B cell (primary cell): ENCODE measurements at regions not wholly inside any gene's neighbourhood (a gene's known extent, or its start where the extent isn't known, plus 50 kb on each side); places are given as distances from the start of the nearest gene placed in this dataset.
"Not testable (repeated sequence)": the region's sequence is repeated elsewhere in the genome, so short reads cannot be mapped to it uniquely, and the experiment has no call there.

Experiments used
- ATAC-seq: fragments of 200-7000 bp; cut with Tn5 transposase; one replicate; pipeline ENCODE4 v1.10.0; 2021; ENCODE audit warnings: low read depth, mild to moderate bottlenecking, moderate number of reproducible peaks, moderate library complexity
- CTCF ChIA-PET: fragments of 350-600 bp; sonication (Branson Sonifier 250); formaldehyde crosslinking; loops from one replicate; lab custom pipeline; 2021; ENCODE audit warnings: antibody characterized with exemption, inconsistent platforms; lab: Charles Lee
- POLR2A ChIA-PET: fragments of 350-600 bp; sonication (Branson Sonifier 250); formaldehyde crosslinking; loops from one replicate; lab custom pipeline; 2021; ENCODE audit warnings: antibody characterized with exemption; lab: Charles Lee
- DNase-seq: peaks from one replicate; pipeline ENCODE4 v3.0.0; 2013
- H2AFZ ChIP-seq: 2 replicates; pipeline ENCODE4 v1.6.1; 2012; ENCODE audit warnings: mild to moderate bottlenecking, low read depth, low read length; ENCODE audit not compliant: insufficient read depth, poor library complexity, severe bottlenecking
- H3K27ac ChIP-seq, 2 donors: 1 replicate in 1 of 2; 2 replicates in 1 of 2; pipeline ENCODE4 v1.5.1; 2012 to 2013; ENCODE audit warnings: low read length in 2 of 2, mild to moderate bottlenecking in 2 of 2, moderate library complexity in 1 of 2
- H3K27me3 ChIP-seq, 4 experiments: fragments of 200-600 bp in 1 of 4; sonication (generic) in 1 of 4; replicated peaks in 1 of 4; 1 replicate in 2 of 4; 2 replicates in 2 of 4; pipeline versions ENCODE4 v1.6.1 to v1.7.0; 2013 to 2016; ENCODE audit warnings: low read length in 3 of 4, mild to moderate bottlenecking in 2 of 4, mixed read lengths in 1 of 4, moderate library complexity in 1 of 4; ENCODE audit not compliant: insufficient read depth in 4 of 4, control insufficient read depth in 3 of 4; ENCODE audit errors: control extremely low read depth in 1 of 4
- H3K36me3 ChIP-seq, 2 experiments: replicated peaks in 1 of 2; 1 replicate in 1 of 2; 2 replicates in 1 of 2; pipeline versions ENCODE4 v1.6.1 to v1.7.1; 2013; ENCODE audit warnings: low read length in 1 of 2; ENCODE audit not compliant: insufficient read depth in 2 of 2, control insufficient read depth in 1 of 2; ENCODE audit errors: control extremely low read depth in 1 of 2, extremely low read depth in 1 of 2
- H3K4me1 ChIP-seq, 2 donors: fragments of 200-600 bp in 1 of 2; sonication (generic) in 1 of 2; 1 replicate in 1 of 2; 2 replicates in 1 of 2; pipeline versions ENCODE4 v1.5.1 to v1.6.1; 2013 to 2017; ENCODE audit warnings: low read length in 2 of 2; ENCODE audit not compliant: control insufficient read depth in 2 of 2, insufficient read depth in 2 of 2
- H3K4me2 ChIP-seq: replicated peaks from 2 replicates; pipeline ENCODE3; 2012; ENCODE audit warnings: mild to moderate bottlenecking, low read depth, low read length; ENCODE audit not compliant: poor library complexity, severe bottlenecking
- H3K4me3 ChIP-seq, 5 experiments: fragments of 200-600 bp in 1 of 5; sonication (generic) in 1 of 5; 1 replicate in 3 of 5; 2 replicates in 2 of 5; pipeline versions ENCODE4 v1.5.1 to v1.7.0; 2011 to 2016; ENCODE audit warnings: low read length in 4 of 5, mild to moderate bottlenecking in 4 of 5, low read depth in 2 of 5, control low read depth in 1 of 5, moderate library complexity in 1 of 5; ENCODE audit not compliant: insufficient read depth in 1 of 5; ENCODE audit errors: control extremely low read depth in 1 of 5, extremely low read depth in 1 of 5
- H3K79me2 ChIP-seq: fragments of 200-600 bp; sonication (generic); one replicate; pipeline ENCODE4 v1.6.0; 2016; ENCODE audit warnings: low read length; ENCODE audit not compliant: control insufficient read depth, insufficient read depth
- H3K9ac ChIP-seq: fragments of 200-600 bp; sonication (generic); 2 replicates; pipeline ENCODE4 v1.6.1; 2017; ENCODE audit warnings: mild to moderate bottlenecking, low read length, moderate library complexity
- H3K9me3 ChIP-seq, 3 donors: one replicate each; pipeline versions ENCODE4 v1.6.1 to v1.7.1; 2013; ENCODE audit warnings: low read length in 2 of 3; ENCODE audit not compliant: control insufficient read depth in 2 of 3, insufficient read depth in 1 of 3; ENCODE audit errors: control extremely low read depth in 1 of 3
- H4K20me1 ChIP-seq: 2 replicates; pipeline ENCODE4 v1.6.0; 2012; ENCODE audit warnings: mild to moderate bottlenecking, low read length; ENCODE audit not compliant: insufficient read depth, control insufficient read depth, poor library complexity, severe bottlenecking
- H3K27ac Mint-ChIP-seq: one replicate; pipeline ENCODE4 v1.8.0; 2021; ENCODE audit warnings: mixed read lengths
- H3K27me3 Mint-ChIP-seq: one replicate; pipeline ENCODE4 v1.8.0; 2021; ENCODE audit warnings: mixed read lengths
- H3K4me1 Mint-ChIP-seq: one replicate; pipeline ENCODE4 v1.8.0; 2021; ENCODE audit warnings: mixed read lengths
- H3K4me3 Mint-ChIP-seq: one replicate; pipeline ENCODE4 v1.8.0; 2021; ENCODE audit warnings: mixed read lengths
- H3K9me3 Mint-ChIP-seq: one replicate; pipeline ENCODE4 v1.8.0; 2022; ENCODE audit warnings: mixed read lengths; ENCODE audit not compliant: insufficient read depth
- WGBS: methylation state at CpG from one replicate; pipeline ENCODE4 v1.1.5; 2013; ENCODE audit warnings: missing lambda C conversion rate; ENCODE audit not compliant: insufficient coverage; 5-methylcytosine and 5-hydroxymethylcytosine counted together
- intact Hi-C: fragments of 100-400 bp; cut with micrococcal nuclease; formaldehyde crosslinking; loops from one replicate; pipeline ENCODE4 v1.10.0; 2022

DNA sequence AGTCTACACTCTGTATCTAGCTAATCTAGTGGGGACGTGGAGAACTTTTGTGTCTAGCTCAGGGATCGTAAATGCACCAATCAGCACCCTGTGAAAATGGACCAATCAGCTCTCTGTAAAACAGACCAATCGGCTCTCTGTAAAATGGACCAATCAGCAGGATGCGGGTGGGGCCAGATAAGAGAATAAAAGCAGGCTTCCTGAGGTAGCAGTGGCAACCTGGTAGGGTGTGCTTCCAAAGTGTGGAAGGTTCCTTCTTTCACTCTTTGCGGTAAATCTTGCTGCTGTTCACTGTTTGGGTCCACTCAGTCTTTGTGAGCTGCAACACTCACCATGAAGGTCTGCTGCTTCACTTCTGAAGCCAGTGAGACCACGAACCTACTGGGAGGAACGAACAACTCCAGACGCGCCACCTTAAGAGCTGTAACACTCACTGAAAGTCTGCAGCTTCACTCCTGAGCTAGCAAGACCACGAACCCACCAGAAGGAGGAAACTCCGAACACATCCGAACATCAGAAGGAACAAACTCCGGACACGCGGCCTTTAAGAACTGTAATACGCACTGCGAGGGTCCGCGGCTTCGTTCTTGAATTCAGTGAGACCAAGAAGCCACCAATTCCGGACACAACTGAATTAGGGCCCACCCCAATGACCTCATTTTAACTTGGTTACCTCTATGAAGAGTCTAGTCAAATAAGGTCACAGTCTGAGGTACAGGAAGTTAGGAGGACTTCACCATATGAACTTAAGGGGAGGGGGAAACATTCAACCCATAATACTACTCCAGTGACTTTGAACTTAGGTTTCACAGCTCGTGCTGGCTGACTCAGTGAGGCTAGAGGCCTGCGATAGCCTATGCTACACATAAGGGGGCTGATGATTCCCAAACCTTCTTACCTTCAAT, 59.8 kb upstream of the LPGAT1 start:
- peaks cover 23% of the 10 kb centered on the region for H3K27me3 Mint-ChIP-seq
- H2AFZ ChIP-seq, H3K4me3 ChIP-seq, H3K9ac ChIP-seq, intact Hi-C loops, H3K4me1 Mint-ChIP-seq, H3K4me2 ChIP-seq, H3K4me1 ChIP-seq, H3K9me3 ChIP-seq, H3K36me3 ChIP-seq, H3K27ac ChIP-seq, DNase-seq, CTCF ChIA-PET, H3K27ac Mint-ChIP-seq, H3K79me2 ChIP-seq, ATAC-seq, H3K27me3 ChIP-seq, H3K4me3 Mint-ChIP-seq, H3K9me3 Mint-ChIP-seq, POLR2A ChIA-PET, H4K20me1 ChIP-seq: not testable (repeated sequence)
- WGBS = 93% methylated on average over 18 of the region's 23 CpGs

DNA sequence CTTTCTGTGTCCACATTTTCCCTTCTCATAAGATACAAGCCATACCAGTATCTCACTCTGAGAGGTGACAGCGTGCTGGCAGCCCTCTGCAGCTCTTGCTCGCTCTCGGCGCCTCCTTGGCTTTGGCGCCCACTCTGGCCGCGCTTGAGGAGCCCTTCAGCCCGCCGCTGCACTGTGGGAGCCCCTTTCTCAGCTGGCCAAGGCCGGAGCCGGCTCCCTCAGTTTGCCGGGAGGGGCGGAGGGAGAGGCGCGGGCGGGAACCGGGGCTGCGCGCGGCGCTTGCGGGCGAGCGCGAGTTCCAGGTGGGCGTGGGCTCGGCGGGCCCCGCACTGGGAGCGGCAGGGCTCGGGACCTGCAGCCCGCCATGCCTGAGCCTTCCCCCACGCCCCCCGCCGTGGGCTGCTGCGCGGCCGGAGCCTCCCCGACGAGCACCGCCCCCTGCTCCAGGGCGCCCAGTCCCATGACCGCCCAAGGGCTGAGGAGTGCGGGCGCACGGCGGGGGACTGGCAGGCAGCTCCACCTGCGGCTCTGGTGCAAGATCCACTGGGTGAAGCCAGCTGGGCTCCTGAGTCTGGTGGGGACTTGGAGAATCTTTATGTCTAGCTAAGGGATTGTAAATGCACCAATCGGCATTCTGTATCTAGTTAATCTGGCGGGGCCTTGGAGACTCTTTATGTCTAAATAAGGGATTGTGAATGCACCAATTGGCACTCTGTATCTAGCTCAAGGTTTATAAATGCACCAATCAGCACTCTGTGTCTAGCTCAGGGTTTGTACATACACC, 58.9 kb upstream of the LPGAT1 start:
- DNase-seq, POLR2A ChIA-PET, intact Hi-C loops, H3K36me3 ChIP-seq, H3K4me3 ChIP-seq, H3K9ac ChIP-seq, H3K9me3 Mint-ChIP-seq, H3K27me3 ChIP-seq, H3K4me1 ChIP-seq, H3K4me3 Mint-ChIP-seq, H3K9me3 ChIP-seq, H2AFZ ChIP-seq, H3K79me2 ChIP-seq, H3K4me2 ChIP-seq, H3K27ac Mint-ChIP-seq, H3K4me1 Mint-ChIP-seq, H4K20me1 ChIP-seq, H3K27ac ChIP-seq, CTCF ChIA-PET, ATAC-seq: not testable (repeated sequence)
- WGBS = 91% methylated on average over 49 of the region's 50 CpGs
- peaks cover 23% of the 10 kb centered on the region for H3K27me3 Mint-ChIP-seq
